Caco-2 (cell line): ENCODE measurements at regions not wholly inside any gene's neighbourhood (a gene's known extent, or its start where the extent isn't known, plus 50 kb on each side); places are given as distances from the start of the nearest gene placed in this dataset.

Experiments used
- BruUV-seq: library from RNA; stranded (reverse); fragments of 400-500 nt; replicated peaks from 2 replicates; lab custom pipeline; 2021; lab: Mats Ljungman, UMichigan
- CTCF ChIA-PET: fragments of 300-600 bp; sonication (Branson Sonifier 250); formaldehyde crosslinking; loops from one replicate; lab custom pipeline; 2022; ENCODE audit warnings: antibody characterized with exemption; lab: Charles Lee
- POLR2A ChIA-PET: fragments of 300-600 bp; sonication (Branson Sonifier 250); formaldehyde crosslinking; loops from one replicate; lab custom pipeline; 2022; ENCODE audit warnings: antibody characterized with exemption; lab: Charles Lee
- DNase-seq, 2 experiments: peaks; one replicate each; pipeline versions ENCODE4 v3.0.0 to v3.0.0-alpha.2; 2020 to 2022
- H3K27me3 ChIP-seq: replicated peaks from 2 replicates; pipeline ENCODE4 v1.6.0; 2011; ENCODE audit warnings: low read length; ENCODE audit not compliant: control insufficient read depth, insufficient read depth
- H3K36me3 ChIP-seq: 2 replicates; pipeline ENCODE4 v1.5.1; 2011; ENCODE audit warnings: low read length; ENCODE audit not compliant: control insufficient read depth, insufficient read depth
- H3K4me1 ChIP-seq: fragments of 250-450 bp; sonication (Bioruptor Pico); 2 replicates; pipeline ENCODE4 v1.5.1; 2020; ENCODE audit warnings: mild to moderate bottlenecking
- H3K4me3 ChIP-seq: 2 replicates; pipeline ENCODE4 v1.5.1; 2011; ENCODE audit warnings: low read depth, mild to moderate bottlenecking, control low read depth, low read length
- H3K9me3 ChIP-seq: fragments of 250-450 bp; sonication (Bioruptor Pico); 2 replicates; pipeline ENCODE4 v1.5.1; 2020; ENCODE audit warnings: mild to moderate bottlenecking, moderate library complexity
- H3K27ac Mint-ChIP-seq: one replicate; pipeline ENCODE4 v1.8.0; 2022; ENCODE audit warnings: mixed read lengths; ENCODE audit not compliant: unreplicated experiment
- H3K27me3 Mint-ChIP-seq: one replicate; pipeline ENCODE4 v1.8.0; 2022; ENCODE audit warnings: mixed read lengths; ENCODE audit not compliant: insufficient read depth, unreplicated experiment
- H3K36me3 Mint-ChIP-seq: one replicate; pipeline ENCODE4 v1.8.0; 2022; ENCODE audit warnings: mild to moderate bottlenecking, mixed read lengths; ENCODE audit not compliant: insufficient read depth, unreplicated experiment
- H3K4me1 Mint-ChIP-seq: one replicate; pipeline ENCODE4 v1.8.0; 2022; ENCODE audit warnings: low read depth, mixed read lengths; ENCODE audit not compliant: unreplicated experiment
- H3K4me3 Mint-ChIP-seq: one replicate; pipeline ENCODE4 v1.8.0; 2022; ENCODE audit warnings: mild to moderate bottlenecking, moderate library complexity, mixed read lengths; ENCODE audit not compliant: unreplicated experiment
- H3K9me3 Mint-ChIP-seq: one replicate; pipeline ENCODE4 v1.8.0; 2022; ENCODE audit warnings: mixed read lengths; ENCODE audit not compliant: unreplicated experiment
- CTCF ChIP-seq, 2 experiments: fragments of 200-600 bp in 1 of 2; IDR thresholded peaks; 1 replicate in 1 of 2; 2 replicates in 1 of 2; pipeline versions ENCODE4 v1.5.1 to v1.8.0; 2011 to 2022; ENCODE audit warnings: antibody characterized with exemption in 1 of 2, control low read depth in 1 of 2, inconsistent platforms in 1 of 2, low read depth in 1 of 2, low read length in 1 of 2, mild to moderate bottlenecking in 1 of 2, moderate library complexity in 1 of 2; ENCODE audit not compliant: insufficient read depth in 1 of 2, severe bottlenecking in 1 of 2, unreplicated experiment in 1 of 2
- intact Hi-C: fragments of 100-400 bp; cut with micrococcal nuclease; formaldehyde crosslinking; loops from one replicate; pipeline ENCODE4 v1.10.0; 2022; ENCODE audit not compliant: unreplicated experiment

GRCh38 chr6:156391977-156392376, 385.2 kb upstream of the ARID1B start:
- no peaks in the 10 kb centered on the region for H3K4me1 Mint-ChIP-seq
- H3K4me3 Mint-ChIP-seq, result no peak overlapping the region
- no peak for DNase-seq
- no TSS peak for BruUV-seq
- POLR2A ChIA-PET, result no interaction called here
- CTCF ChIA-PET, result no interaction called here
- TF ChIP-seq CTCF (IDR thresholded peaks at IDR 0.05; ENCODE audit: insufficient read depth in 1 of 2, low read depth in 1 of 2, low read length in 1 of 2, severe bottlenecking in 1 of 2, unreplicated experiment in 1 of 2), result no peak
- peaks cover under 1% of the 10 kb centered on the region for H3K36me3 Mint-ChIP-seq
- H3K4me3 ChIP-seq, result no peak overlapping the region
- intact Hi-C loops, result no loop called here
- H3K9me3 ChIP-seq, result no peaks in the 10 kb centered on the region
- no peaks in the 10 kb centered on the region for H3K9me3 Mint-ChIP-seq
- no peaks in the 10 kb centered on the region for H3K4me1 ChIP-seq
- peaks cover 7% of the 10 kb centered on the region for H3K27me3 Mint-ChIP-seq
- no peak overlapping the region for H3K27ac Mint-ChIP-seq
- no peaks in the 10 kb centered on the region for H3K36me3 ChIP-seq
- H3K27me3 ChIP-seq, result no peaks in the 10 kb centered on the region

- intact Hi-C loops, result no loop called here
These were observed 386.0 kb upstream of the ARID1B start for GRCh38 chr6:156391061-156391672.

GRCh38 chr6:156390621-156391020, 386.6 kb upstream of the ARID1B start:
- intact Hi-C loops, result no loop called here
- H3K4me1 ChIP-seq, result no peaks in the 10 kb centered on the region
- no peaks in the 10 kb centered on the region for H3K9me3 ChIP-seq
- H3K4me3 ChIP-seq, result no peak overlapping the region
- no peak for DNase-seq
- no peaks in the 10 kb centered on the region for H3K36me3 ChIP-seq
- H3K27ac Mint-ChIP-seq, result no peak overlapping the region
- H3K4me3 Mint-ChIP-seq, result no peak overlapping the region
- ChIA-PET CTCF (no interaction called here), POLR2A (no interaction called here)
- no TSS peak for BruUV-seq
- H3K9me3 Mint-ChIP-seq, result no peaks in the 10 kb centered on the region
- H3K27me3 Mint-ChIP-seq, result peaks cover 7% of the 10 kb centered on the region
- no peaks in the 10 kb centered on the region for H3K4me1 Mint-ChIP-seq
- no peak for TF ChIP-seq CTCF (IDR thresholded peaks at IDR 0.05; ENCODE audit: insufficient read depth in 1 of 2, low read depth in 1 of 2, low read length in 1 of 2, severe bottlenecking in 1 of 2, unreplicated experiment in 1 of 2)
- no peaks in the 10 kb centered on the region for H3K36me3 Mint-ChIP-seq
- no peaks in the 10 kb centered on the region for H3K27me3 ChIP-seq

More at GRCh38 chr6:156391061-156391672, 386.0 kb upstream of the ARID1B start:
- no peak for TF ChIP-seq CTCF (IDR thresholded peaks at IDR 0.05; ENCODE audit: insufficient read depth in 1 of 2, low read depth in 1 of 2, low read length in 1 of 2, severe bottlenecking in 1 of 2, unreplicated experiment in 1 of 2)
- no peaks in the 10 kb centered on the region for H3K9me3 Mint-ChIP-seq
- Histone ChIP-seq H3K27me3 (no peaks in the 10 kb centered on the region), H3K9me3 (no peaks in the 10 kb centered on the region), H3K4me1 (no peaks in the 10 kb centered on the region), H3K36me3 (no peaks in the 10 kb centered on the region), H3K4me3 (no peak overlapping the region)
- peaks cover 7% of the 10 kb centered on the region for H3K27me3 Mint-ChIP-seq
- CTCF ChIA-PET, result no interaction called here
- H3K36me3 Mint-ChIP-seq, result no peaks in the 10 kb centered on the region
- POLR2A ChIA-PET, result no interaction called here
- H3K4me3 Mint-ChIP-seq, result no peak overlapping the region
- H3K27ac Mint-ChIP-seq, result no peak overlapping the region
- no peak for DNase-seq
- no peaks in the 10 kb centered on the region for H3K4me1 Mint-ChIP-seq
- no TSS peak for BruUV-seq
